ENCODE measurements at regions not wholly inside any gene's neighbourhood (a gene's known extent, or its start where the extent isn't known, plus 50 kb on each side); places are given as distances from the start of the nearest gene placed in this dataset.

DNA sequence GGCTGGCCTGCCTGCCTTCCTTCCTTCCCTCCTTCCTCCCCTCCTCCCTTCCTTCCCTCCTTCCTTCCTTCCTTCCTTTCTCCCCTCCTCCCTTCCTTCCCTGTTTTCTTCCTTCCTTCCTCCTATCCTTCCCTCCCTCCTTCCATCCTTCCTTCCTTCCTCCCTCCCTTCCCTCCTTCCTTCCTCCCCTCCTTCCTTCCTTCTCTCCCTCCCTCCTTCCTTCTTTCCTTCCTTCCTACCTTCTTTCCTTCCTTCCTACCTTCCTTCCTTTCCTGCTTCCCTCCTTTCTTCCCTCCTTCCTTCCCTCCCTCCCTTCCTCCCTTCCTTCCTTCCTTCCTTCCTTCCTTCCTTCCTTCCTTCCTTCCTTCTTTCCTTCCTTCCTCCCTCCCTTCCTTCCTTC is 70.1 kb upstream of the PTGFR start:
- no peak for DNase-seq (ENCODE audit: low spot score)

- no peak for DNase-seq (ENCODE audit: low spot score)
Observed at GRCh38 chr1:78424720-78425119, 66.1 kb upstream of the PTGFR start.

DNA sequence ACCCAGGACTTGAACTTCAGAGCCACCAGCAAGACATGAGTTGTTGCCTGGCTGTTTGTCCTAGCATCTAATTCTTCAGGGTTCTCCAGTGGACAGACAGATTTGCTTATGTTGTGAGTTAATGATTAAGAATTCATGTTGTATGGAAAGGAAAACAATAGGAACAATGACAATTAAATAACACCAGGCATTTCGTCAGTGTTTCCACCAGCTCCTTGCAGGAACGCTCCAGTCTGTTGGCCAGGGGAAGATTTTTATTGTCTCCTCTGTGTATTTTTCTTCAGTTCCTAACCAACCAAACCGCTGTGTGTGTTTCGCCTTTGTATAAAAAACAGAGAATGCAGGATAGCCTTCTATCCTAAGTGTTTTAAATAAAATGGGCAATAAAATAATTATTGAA is 64.4 kb upstream of the PTGFR start:
- no peak for DNase-seq (ENCODE audit: low spot score)

DNA sequence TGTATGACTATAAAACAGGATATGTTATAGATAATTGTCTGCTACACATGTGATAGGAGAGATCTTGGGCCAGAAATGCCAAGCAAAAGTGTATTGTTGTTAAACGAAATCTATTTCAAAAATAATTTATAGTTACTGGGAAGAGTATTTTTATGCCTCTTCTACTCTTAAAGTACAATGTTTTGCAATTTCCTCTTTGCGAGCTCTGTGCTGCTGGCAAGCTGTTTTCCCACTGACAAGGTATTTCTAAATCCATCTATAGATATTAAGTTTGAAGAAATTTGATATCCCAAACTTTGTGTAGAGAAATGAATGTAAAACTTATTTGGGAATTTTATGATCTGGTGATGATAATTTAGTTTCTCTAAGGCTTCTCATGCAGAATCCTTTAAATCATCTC is 63.3 kb upstream of the PTGFR start:
- no peak for DNase-seq (ENCODE audit: low spot score)

- no peak for DNase-seq (ENCODE audit: low spot score)
Observed at GRCh38 chr1:78432016-78432415, 58.8 kb upstream of the PTGFR start.

DNA sequence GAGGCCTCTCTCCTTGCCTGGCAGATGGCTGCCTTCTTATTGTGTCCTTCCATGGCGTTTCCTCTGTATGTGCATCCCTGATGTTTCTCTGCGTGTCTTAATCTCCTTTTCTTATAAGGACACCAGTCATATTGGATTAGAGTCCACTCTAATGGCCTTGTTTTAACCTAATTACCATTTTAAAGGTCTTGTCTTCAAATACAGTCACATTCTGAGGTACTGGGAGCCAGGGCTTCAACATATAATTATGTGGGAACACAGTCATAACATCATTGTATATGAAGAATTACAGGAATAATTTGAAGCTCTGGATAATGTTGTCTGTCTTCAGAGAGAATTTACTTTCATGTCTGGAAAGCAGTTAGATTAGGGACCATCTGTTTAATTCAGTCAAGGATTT is 56.4 kb upstream of the PTGFR start:
- no peak for DNase-seq (ENCODE audit: low spot score)

DNA sequence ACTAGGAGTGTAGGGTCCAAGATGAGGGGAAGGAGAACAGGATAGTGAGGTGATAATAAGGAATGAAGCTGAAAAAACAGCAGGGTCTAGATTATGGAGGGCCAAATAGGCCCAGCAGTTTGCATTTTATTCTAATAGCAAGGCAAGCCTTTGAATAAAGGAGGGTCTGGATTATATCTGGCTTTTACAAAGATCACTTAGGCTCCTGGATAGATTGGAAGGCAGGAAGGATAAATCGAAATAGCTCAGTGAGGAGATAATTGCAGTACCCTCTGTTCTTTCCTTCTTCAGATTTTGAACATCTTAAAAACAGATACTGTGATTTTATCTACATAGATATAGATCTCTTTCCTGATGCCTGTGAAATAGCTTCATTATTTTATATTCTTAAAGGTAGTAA is 53.8 kb upstream of the PTGFR start:
- no peak for DNase-seq (ENCODE audit: low spot score)

- no peak for DNase-seq (ENCODE audit: low spot score)
Observed at GRCh38 chr1:78437396-78437795, 53.4 kb upstream of the PTGFR start.

GRCh38 chr1:78437941-78438340 is 52.8 kb upstream of the PTGFR start:
- DNase-seq (ENCODE audit: low spot score): no peak

- DNase-seq (ENCODE audit: low spot score): no peak
Observed at GRCh38 chr1:78440381-78440793, 50.4 kb upstream of the PTGFR start.

Data from mucosa of gallbladder (tissue), 1 donor.